ENCODE measurements at regions not wholly inside any gene's neighbourhood (a gene's known extent, or its start where the extent isn't known, plus 50 kb on each side); places are given as distances from the start of the nearest gene placed in this dataset.

- Histone ChIP-seq H3K9me3 (no peaks in the 10 kb centered on the region), H3K27me3 (no peaks in the 10 kb centered on the region), H3K36me3 (no peaks in the 10 kb centered on the region), H3K27ac (no peak overlapping the region), H3K4me1 (peaks cover 0 to 15% of the 10 kb centered on the region in 2 donors), H3K4me3 (no peak overlapping the region)
- TF ChIP-seq, protein P1, sequence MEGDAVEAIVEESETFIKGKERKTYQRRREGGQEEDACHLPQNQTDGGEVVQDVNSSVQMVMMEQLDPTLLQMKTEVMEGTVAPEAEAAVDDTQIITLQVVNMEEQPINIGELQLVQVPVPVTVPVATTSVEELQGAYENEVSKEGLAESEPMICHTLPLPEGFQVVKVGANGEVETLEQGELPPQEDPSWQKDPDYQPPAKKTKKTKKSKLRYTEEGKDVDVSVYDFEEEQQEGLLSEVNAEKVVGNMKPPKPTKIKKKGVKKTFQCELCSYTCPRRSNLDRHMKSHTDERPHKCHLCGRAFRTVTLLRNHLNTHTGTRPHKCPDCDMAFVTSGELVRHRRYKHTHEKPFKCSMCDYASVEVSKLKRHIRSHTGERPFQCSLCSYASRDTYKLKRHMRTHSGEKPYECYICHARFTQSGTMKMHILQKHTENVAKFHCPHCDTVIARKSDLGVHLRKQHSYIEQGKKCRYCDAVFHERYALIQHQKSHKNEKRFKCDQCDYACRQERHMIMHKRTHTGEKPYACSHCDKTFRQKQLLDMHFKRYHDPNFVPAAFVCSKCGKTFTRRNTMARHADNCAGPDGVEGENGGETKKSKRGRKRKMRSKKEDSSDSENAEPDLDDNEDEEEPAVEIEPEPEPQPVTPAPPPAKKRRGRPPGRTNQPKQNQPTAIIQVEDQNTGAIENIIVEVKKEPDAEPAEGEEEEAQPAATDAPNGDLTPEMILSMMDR (IDR thresholded peaks at IDR 0.05): no peak
- no peak for DNase-seq (ENCODE audit: low spot score)
These were observed 196.1 kb upstream of the CTAGE1 start for GRCh38 chr18:22613788-22614187.

- no peak overlapping the region for H3K4me3 ChIP-seq
- no peaks in the 10 kb centered on the region for H3K27me3 ChIP-seq
- H3K36me3 ChIP-seq: no peaks in the 10 kb centered on the region
- H3K27ac ChIP-seq: no peak overlapping the region
- H3K4me1 ChIP-seq: no peaks in the 10 kb centered on the region
- TF ChIP-seq, protein P1 (IDR thresholded peaks at IDR 0.05): no peak
- no peak for DNase-seq (ENCODE audit: low spot score)
- no peaks in the 10 kb centered on the region for H3K9me3 ChIP-seq
These were observed 205.8 kb upstream of the CTAGE1 start for GRCh38 chr18:22623513-22623912.

GRCh38 chr18:22624176-22624575 is 206.5 kb upstream of the CTAGE1 start:
- H3K27ac ChIP-seq: no peak overlapping the region
- H3K4me3 ChIP-seq: no peak overlapping the region
- no peaks in the 10 kb centered on the region for H3K9me3 ChIP-seq
- no peaks in the 10 kb centered on the region for H3K27me3 ChIP-seq
- no peak for DNase-seq (ENCODE audit: low spot score)
- no peaks in the 10 kb centered on the region for H3K36me3 ChIP-seq
- H3K4me1 ChIP-seq: no peaks in the 10 kb centered on the region
- TF ChIP-seq, protein P1 (IDR thresholded peaks at IDR 0.05): no peak

DNA sequence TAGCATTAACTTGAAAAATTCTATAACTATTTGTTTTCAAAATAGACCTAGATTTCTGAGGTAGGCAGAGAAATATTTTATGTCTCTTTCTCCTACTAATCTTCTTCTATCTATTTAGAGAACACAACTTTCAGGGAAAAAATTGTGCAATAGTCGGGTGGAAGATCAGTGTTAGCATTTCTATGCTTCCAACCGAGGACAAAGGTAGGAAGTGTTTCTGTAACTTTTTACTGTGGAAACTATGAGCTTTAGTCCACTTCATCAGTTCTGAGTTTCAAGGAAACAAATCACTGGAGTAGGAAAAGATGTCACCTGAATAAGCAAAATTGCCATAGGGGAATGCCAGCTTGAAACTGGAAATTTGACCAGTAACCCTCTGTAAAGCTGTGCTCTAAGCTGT is 207.7 kb upstream of the CTAGE1 start:
- TF ChIP-seq, protein P1 (IDR thresholded peaks at IDR 0.05): no peak
- H3K27me3 ChIP-seq: no peaks in the 10 kb centered on the region
- H3K4me1 ChIP-seq: no peaks in the 10 kb centered on the region
- H3K4me3 ChIP-seq: no peak overlapping the region
- H3K27ac ChIP-seq: no peak overlapping the region
- no peaks in the 10 kb centered on the region for H3K9me3 ChIP-seq
- H3K36me3 ChIP-seq: no peaks in the 10 kb centered on the region
- DNase-seq (ENCODE audit: low spot score): no peak

- no peak overlapping the region for H3K4me3 ChIP-seq
- no peaks in the 10 kb centered on the region for H3K27me3 ChIP-seq
- DNase-seq (ENCODE audit: low spot score): no peak
- TF ChIP-seq, protein P1 (IDR thresholded peaks at IDR 0.05): no peak
- no peaks in the 10 kb centered on the region for H3K4me1 ChIP-seq
- no peaks in the 10 kb centered on the region for H3K9me3 ChIP-seq
- H3K36me3 ChIP-seq: no peaks in the 10 kb centered on the region
- no peak overlapping the region for H3K27ac ChIP-seq
These were observed 209.1 kb upstream of the CTAGE1 start for GRCh38 chr18:22626771-22627170.

DNA sequence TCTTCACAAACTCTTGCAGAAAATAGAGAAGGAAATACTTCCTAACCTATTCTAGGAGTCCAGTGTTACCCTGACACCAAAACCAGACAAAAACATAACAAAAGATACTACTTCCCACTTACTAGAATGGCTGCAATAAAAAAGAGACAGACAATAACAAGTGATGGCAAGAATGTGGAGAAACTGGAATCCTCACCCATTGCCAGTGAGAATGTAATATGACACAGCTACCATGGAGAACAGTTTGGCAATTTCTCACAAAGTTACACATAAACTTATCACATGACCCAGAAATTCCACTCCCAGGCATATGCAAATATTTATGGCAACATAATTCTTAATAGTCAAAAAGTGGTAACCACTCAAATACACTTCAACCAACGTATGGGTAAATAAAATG is 209.8 kb upstream of the CTAGE1 start:
- Histone ChIP-seq H3K36me3 (no peaks in the 10 kb centered on the region), H3K4me1 (no peaks in the 10 kb centered on the region), H3K9me3 (no peaks in the 10 kb centered on the region), H3K27me3 (no peaks in the 10 kb centered on the region), H3K27ac (no peak overlapping the region), H3K4me3 (no peak overlapping the region)
- TF ChIP-seq, protein P1 (IDR thresholded peaks at IDR 0.05): no peak
- DNase-seq (ENCODE audit: low spot score): no peak
